Right lobe of liver (tissue), 4 donors: ENCODE measurements at regions not wholly inside any gene's neighbourhood (a gene's known extent, or its start where the extent isn't known, plus 50 kb on each side); places are given as distances from the start of the nearest gene placed in this dataset.

Source experiments
- POLR2A ChIP-seq: fragments of 450-650 bp; IDR thresholded peaks from one replicate; pipeline ENCODE4 v1.6.1; 2017; ENCODE audit warnings: antibody characterized with exemption, mild to moderate bottlenecking
- TF ChIP-seq, protein P1 (sequence below), 4 donors: fragments of 200-600 bp in 3 of 4; fragments of 450-650 bp in 1 of 4; IDR thresholded peaks; one replicate each; pipeline versions ENCODE4 v1.5.1 to v1.8.0; 2016 to 2022; ENCODE audit warnings: antibody characterized with exemption in 4 of 4, mild to moderate bottlenecking in 2 of 4
- donor health status: DM: no; HTN: no; CAD: no.
- donor health status: DM: no; HTN: no; CAD: no.
- donor health status: DM: no; HTN: yes; CAD: no.

DNA sequence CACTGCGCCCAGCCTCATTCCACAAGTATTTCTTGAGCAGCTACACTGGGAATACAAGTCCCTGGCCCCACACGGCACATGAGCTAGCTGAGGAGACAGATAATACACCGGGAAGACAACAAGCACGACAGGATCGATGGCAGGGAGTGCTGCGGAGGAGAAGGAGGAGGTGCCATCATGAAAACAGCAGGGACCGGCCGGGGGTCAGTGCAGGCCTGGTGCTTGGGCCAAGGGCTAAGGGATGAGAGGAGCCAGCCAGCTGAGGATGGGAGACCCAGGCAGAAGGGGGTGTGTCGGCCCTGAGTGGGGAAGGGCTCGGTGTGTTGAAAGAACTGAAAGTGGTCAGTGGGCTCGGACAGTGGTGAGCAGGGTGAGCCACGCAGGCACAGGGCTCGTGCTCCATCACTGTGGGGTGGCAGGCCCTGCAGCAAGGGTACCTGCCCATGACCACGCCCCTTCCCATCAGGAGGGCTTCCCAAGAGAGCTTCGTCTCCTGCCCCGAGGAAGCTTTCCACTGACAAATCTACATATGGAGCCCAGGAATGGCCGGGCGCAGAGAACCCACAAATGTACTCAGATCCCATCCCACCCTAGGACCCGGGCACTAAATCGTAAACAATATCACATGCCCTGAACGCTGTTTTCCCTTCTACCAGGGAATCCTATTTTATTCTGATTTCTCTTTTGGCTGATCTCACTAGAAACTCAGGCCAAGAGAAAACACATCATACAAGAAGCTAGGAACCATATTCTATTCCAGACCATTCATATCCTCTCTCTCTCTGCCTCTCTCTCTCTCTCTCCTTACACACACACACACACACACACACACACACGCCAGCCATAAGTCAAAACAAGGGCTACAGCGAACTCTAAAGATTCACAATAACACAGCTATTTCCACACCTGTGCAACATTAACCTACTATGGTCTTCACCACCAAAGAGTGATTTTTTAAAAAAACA lies 50.7 kb upstream of the TNRC6C start:
- TF ChIP-seq POLR2A = no peak
- TF ChIP-seq, protein P1, sequence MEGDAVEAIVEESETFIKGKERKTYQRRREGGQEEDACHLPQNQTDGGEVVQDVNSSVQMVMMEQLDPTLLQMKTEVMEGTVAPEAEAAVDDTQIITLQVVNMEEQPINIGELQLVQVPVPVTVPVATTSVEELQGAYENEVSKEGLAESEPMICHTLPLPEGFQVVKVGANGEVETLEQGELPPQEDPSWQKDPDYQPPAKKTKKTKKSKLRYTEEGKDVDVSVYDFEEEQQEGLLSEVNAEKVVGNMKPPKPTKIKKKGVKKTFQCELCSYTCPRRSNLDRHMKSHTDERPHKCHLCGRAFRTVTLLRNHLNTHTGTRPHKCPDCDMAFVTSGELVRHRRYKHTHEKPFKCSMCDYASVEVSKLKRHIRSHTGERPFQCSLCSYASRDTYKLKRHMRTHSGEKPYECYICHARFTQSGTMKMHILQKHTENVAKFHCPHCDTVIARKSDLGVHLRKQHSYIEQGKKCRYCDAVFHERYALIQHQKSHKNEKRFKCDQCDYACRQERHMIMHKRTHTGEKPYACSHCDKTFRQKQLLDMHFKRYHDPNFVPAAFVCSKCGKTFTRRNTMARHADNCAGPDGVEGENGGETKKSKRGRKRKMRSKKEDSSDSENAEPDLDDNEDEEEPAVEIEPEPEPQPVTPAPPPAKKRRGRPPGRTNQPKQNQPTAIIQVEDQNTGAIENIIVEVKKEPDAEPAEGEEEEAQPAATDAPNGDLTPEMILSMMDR (IDR thresholded peaks at IDR 0.05) = no peak
